ENCODE measurements at regions not wholly inside any gene's neighbourhood (a gene's known extent, or its start where the extent isn't known, plus 50 kb on each side); places are given as distances from the start of the nearest gene placed in this dataset.

- no peak for DNase-seq
Measured at GRCh38 chr5:176181271-176181855, 56.9 kb upstream of the SIMC1 start.

- peak; percentile 68 to 76 for DNase-seq
Measured at GRCh38 chr5:176183321-176184074, 54.7 kb upstream of the SIMC1 start.

GRCh38 chr5:176184608-176185132 is 53.6 kb upstream of the SIMC1 start:
- DNase-seq: no peak

GRCh38 chr5:176185133-176185733 is 53.0 kb upstream of the SIMC1 start:
- DNase-seq: no peak

GRCh38 chr5:176186107-176186506 is 52.1 kb upstream of the SIMC1 start:
- no peak for DNase-seq

GRCh38 chr5:176187276-176188062 is 50.8 kb upstream of the SIMC1 start:
- no peak for DNase-seq

GRCh38 chr5:176188085-176188484 is 50.1 kb upstream of the SIMC1 start:
- DNase-seq: no peak
